Motor neuron (in vitro differentiated cells): ENCODE measurements at regions not wholly inside any gene's neighbourhood (a gene's known extent, or its start where the extent isn't known, plus 50 kb on each side); places are given as distances from the start of the nearest gene placed in this dataset.
A peak's percentile ranks its signal among the peaks of the same experiment; 100 is the strongest.

Experiments
- ATAC-seq, 8 experiments: fragments of 200-7000 bp; cut with Tn5 transposase; replicated peaks in 6 of 8; 2 replicates each; pipeline ENCODE4 v1.8.0; 2021; ENCODE audit warnings: mild to moderate bottlenecking in 8 of 8, moderate library complexity in 8 of 8
- H3K27ac ChIP-seq, 2 donors: fragments of 250-450 bp; sonication (Bioruptor Pico); 2 replicates each; pipeline ENCODE4 v1.9.0; 2021; ENCODE audit warnings: antibody characterized with exemption in 2 of 2, mild to moderate bottlenecking in 2 of 2, moderate library complexity in 1 of 2
- H3K4me1 ChIP-seq, 2 donors: fragments of 250-450 bp; sonication (Bioruptor Pico); replicated peaks in 1 of 2; 2 replicates each; pipeline ENCODE4 v1.6.1; 2021; ENCODE audit warnings: antibody characterized with exemption in 2 of 2, mild to moderate bottlenecking in 2 of 2, moderate library complexity in 1 of 2
- H3K4me3 ChIP-seq, 5 donors: fragments of 250-450 bp; sonication (Bioruptor Pico); 2 replicates each; pipeline ENCODE4 v1.9.0; 2021; ENCODE audit warnings: antibody characterized with exemption in 5 of 5, mild to moderate bottlenecking in 5 of 5, moderate library complexity in 4 of 5
- WGBS, 10 experiments: fragments of 450-650 bp; shearing (Covaris generic); methylation state at CpG; one replicate each; pipeline ENCODE4 v1.0.0; 2022; 5-methylcytosine and 5-hydroxymethylcytosine counted together
- in situ Hi-C, 9 experiments: fragments of 400-800 bp; cut with MboI; loops; one replicate each; pipeline ENCODE4 v1.15.0; 2021; ENCODE audit warnings: low sequenced_read_pairs in 9 of 9, low pct_unique_long_range_greater_than_20kb in 2 of 9; ENCODE audit not compliant: unreplicated experiment in 9 of 9

DNA sequence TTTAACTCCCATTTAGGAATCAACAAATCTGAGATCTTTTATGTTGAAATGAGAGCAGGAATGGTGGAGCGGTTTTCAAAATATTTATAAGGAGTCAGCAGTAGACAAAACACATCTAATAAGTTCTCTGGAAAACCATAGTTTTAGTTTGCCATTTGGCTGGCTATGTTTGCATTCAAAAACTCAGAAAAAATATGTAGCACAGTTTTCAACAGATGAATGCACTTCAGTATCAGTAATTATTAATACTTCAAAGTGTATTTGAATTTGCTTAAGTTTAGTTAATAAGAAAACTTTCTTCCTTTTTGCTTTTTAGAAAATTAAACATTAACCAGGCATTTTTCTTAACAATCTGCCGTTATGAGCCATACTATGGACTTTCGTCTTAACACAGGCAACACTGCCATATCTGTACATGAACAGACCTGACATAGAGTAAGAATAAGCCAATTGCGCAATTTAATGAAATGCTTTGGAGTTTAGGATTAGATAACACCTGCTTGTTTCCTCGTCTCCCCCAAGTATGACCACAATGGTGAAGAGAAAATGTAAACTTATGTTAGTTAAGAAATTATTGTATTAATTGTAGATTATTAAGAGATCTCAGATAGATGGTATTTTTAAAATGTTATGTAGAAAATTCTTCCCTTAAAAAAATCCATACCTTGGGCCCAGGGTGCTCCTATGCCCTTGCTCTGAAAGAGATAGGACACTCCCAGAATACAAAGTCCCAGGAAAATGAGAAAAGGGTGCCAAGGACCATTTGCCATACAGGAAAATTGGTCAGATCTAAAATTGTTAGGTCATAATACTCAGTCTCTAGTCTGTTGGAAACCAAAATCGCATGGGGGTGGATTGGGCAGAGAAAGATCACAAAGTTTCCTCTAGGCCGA lies 552.3 kb upstream of the ARGLU1 start:
- in situ Hi-C loops = no loop called here
- peaks cover 0 to 5% of the 10 kb centered on the region in 2 donors for H3K4me1 ChIP-seq
- 57 to 96% (median 92%) methylated on average over 3 to 6 of the region's 7 CpGs for WGBS, 10 experiments
- ATAC-seq = no peak
- H3K4me3 ChIP-seq = no peak overlapping the region
- no peak overlapping the region for H3K27ac ChIP-seq

DNA sequence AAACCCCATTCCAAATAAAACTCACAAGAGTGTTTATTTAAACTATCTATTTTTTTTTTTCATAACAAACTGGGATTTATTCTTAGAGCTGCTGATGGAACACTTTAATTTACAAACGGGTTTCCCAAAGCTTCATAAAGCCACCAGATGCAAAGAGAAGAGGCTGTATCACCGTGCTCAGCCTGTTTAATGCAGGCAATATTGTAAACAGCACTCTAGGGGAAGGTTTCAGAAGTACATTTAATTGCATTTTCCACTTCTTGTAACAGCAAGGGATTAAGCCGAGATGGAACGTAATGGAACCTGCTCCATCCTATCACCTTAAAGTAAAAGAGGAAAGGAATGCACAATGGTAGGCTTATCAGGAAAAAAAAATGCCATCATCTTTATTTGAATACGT lies 550.6 kb upstream of the ARGLU1 start:
- ATAC-seq = no peak
- Histone ChIP-seq H3K4me3 (no peak overlapping the region), H3K4me1 (peaks cover 0 to 5% of the 10 kb centered on the region in 2 donors), H3K27ac (no peak overlapping the region)
- WGBS, 10 experiments = 18 to 90% (median 81%) methylated on average over 3 to 5 of the region's 5 CpGs; no CpG with 5 or more reads in 1 of the 10 experiments
- in situ Hi-C loops = no loop called here

DNA sequence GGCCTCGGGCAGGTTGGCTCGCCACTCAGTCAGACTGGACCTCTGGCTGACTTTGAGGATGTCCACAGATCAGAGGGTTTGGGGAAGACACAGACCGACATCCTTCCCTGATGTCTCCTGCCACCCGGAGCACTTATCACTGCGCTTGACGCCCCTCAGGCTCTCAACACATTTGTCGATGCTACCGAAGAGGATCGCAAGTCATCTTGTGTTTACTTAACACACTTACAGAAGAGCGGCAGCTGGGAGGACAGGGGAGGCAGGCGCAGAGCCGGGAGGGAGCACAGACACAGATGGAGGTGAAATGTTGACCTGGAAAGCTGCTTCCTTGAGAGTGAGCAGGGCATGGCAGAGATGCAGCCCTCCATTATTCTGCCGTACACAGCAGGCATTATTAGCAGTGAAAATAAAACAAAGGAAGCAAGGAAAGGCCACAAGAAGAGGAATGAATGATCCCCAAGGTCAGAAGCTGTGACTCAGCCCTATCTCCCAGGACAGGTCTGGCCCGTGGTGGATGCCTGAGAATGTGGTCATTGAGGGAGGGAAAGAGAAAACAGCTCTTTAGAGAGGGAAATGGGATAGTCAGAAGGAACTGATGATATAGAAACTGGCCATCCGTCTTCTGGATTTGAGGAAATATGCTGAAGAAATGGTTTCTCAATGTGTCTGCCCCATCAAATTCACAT lies 549.5 kb upstream of the ARGLU1 start:
- ATAC-seq = no peak
- 20 to 100% (median 93%) methylated on average over 1 to 8 of the region's 15 CpGs; no CpG with 5 or more reads in 2 of the 10 experiments for WGBS, 10 experiments
- Histone ChIP-seq H3K4me3 (no peak overlapping the region), H3K4me1 (peaks cover 0 to 5% of the 10 kb centered on the region in 2 donors), H3K27ac (no peak overlapping the region)
- in situ Hi-C loops = no loop called here

DNA sequence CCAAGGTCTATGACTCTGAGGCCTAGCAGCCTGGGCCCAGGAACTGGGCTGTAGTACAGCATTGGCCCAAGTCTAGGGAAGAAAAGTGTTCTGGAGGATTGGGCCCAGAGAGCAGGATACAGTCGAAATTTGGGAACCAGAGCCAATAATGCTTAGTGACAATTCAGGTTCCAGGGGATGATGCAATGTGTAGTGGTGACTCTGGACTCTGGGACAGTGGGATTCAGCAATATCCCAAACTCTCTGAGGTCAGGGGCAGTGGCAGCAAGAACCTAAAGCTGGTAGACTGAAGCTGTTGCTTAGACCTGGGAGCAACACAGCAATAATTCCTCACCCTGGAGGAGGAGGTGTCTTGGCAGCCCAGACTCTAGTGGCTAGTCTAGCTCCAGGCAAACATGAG lies 545.5 kb upstream of the ARGLU1 start:
- no peak for ATAC-seq
- H3K4me3 ChIP-seq = no peak overlapping the region
- 0 to 86% (median 20%) methylated on average over 1 of the region's 1 CpG; no CpG with 5 or more reads in 5 of the 10 experiments for WGBS, 10 experiments
- H3K4me1 ChIP-seq = peaks cover 0 to 3% of the 10 kb centered on the region in 2 donors
- in situ Hi-C loops = no loop called here
- no peak overlapping the region for H3K27ac ChIP-seq

DNA sequence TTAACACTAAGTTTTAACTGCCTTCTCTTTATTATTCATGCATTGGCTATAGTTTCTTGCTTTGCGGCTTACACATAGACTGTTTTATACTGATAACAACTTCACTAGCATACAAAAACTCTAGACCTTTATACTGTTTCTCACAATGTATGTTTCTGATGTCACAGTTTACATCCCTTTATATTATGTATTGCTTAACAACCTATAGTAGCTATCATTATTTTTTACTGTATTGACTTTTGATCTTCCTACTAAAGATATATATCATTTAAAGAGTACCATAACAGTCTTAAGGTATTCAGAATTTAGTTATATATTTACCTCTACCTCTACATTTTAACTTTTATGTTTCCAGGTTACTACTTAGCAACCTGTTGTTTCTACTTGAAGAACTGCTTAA lies 543.3 kb upstream of the ARGLU1 start:
- H3K4me3 ChIP-seq = no peak overlapping the region
- WGBS, 10 experiments = 80 to 100% (median 92%) methylated on average over 1 of the region's 1 CpG
- no peak overlapping the region for H3K27ac ChIP-seq
- in situ Hi-C loops = no loop called here
- no peak for ATAC-seq
- H3K4me1 ChIP-seq = no peaks in the 10 kb centered on the region

DNA sequence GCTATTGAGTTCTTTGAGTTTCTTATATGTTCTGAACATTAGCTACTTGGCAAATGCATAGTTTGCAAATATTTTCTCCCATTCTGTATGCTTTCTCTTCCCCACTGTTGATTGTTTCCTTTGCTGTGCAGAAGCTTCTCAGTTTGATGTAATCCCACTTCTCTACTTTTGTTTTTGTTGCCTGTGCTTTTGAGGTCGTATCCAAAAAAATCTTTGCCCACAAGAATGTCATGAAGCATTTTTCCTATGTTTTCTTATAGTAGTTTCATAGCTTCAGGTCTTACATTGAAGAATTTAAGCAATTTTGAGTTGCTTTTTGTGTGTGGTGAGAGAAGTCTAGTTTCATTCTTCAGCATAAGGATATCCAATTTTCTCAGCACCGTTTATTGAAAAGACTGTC lies 536.7 kb upstream of the ARGLU1 start:
- Histone ChIP-seq H3K4me3 (no peak overlapping the region), H3K4me1 (no peaks in the 10 kb centered on the region), H3K27ac (no peak overlapping the region)
- in situ Hi-C loops = no loop called here
- 0 to 100% (median 35%) methylated on average over 1 to 2 of the region's 2 CpGs; no CpG with 5 or more reads in 1 of the 10 experiments for WGBS, 10 experiments
- no peak for ATAC-seq

DNA sequence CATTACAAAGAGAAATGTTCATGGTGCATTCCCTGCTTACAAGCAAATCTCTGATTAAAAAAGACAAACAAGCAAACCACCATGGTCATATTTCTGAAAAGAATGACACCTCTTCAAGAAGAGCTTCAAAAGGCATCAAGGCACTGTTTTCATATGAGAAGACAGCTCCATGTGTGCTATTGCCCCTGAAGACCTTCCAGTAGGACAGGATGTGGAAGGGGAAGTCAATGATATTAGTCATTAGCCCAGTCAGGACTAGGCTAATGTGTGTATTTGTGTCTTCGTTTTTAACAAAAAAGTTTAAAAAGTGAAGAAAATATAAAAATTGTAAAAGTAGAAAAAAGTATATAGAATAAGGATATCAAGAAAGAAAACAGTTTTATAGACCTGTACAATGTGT lies 534.7 kb upstream of the ARGLU1 start:
- in situ Hi-C loops = no loop called here
- Histone ChIP-seq H3K4me3 (no peak overlapping the region), H3K27ac (no peak overlapping the region), H3K4me1 (peaks cover 0 to 3% of the 10 kb centered on the region in 2 donors)
- ATAC-seq = no peak
- 27 to 75% (median 57%) methylated on average over 1 of the region's 1 CpG; no CpG with 5 or more reads in 1 of the 10 experiments for WGBS, 10 experiments

DNA sequence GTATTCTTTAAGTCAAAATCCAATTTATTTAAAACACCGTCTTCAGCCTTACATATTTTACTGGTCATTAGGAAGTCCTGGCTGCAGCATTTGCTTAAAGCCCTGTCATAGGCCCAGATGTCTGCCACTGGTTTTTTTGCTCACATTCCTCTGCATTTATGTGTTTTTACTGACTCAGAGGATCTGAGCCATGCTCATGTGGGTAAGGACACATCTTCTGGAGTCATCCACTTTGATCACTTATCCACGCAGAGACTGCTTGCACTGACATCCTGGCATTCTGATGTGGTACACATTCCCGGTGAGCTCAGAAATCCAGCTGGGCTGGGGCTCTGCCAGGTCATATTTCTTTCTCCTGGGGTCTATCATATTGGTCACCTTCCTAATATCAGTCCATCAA lies 531.7 kb upstream of the ARGLU1 start:
- Histone ChIP-seq H3K4me1 (peaks cover 0 to 3% of the 10 kb centered on the region in 2 donors), H3K4me3 (no peak overlapping the region), H3K27ac (no peak overlapping the region)
- ATAC-seq = peak in 3 of 8 experiments; percentile 48 to 64 (median 50)
- in situ Hi-C loops = no loop called here
- WGBS, 10 experiments = 6 to 100% (median 56%) methylated on average over 1 to 3 of the region's 3 CpGs; no CpG with 5 or more reads in 2 of the 10 experiments

DNA sequence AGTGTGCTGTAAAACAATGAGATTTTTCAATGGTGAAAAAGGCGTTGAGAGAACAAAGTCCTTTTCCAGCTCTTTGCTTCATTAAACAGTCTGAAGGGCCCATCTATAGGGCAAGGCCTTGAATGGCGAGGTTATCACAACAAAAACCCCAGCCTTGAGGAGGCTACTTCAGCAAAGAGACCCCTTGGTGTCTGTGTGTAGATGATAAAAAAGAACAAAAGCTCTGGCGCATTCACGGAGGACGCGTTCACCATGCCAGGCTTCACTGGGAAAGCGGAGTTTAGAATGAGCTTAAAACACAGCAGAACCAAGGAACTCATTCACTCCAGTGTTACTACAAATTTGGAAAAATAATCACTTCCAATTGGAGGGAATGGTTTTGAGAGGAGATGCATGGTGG lies 530.0 kb upstream of the ARGLU1 start:
- H3K4me1 ChIP-seq = peaks cover 0 to 3% of the 10 kb centered on the region in 2 donors
- H3K4me3 ChIP-seq = no peak overlapping the region
- in situ Hi-C loops = no loop called here
- 11 to 89% (median 40%) methylated on average over 2 to 7 of the region's 7 CpGs; no CpG with 5 or more reads in 1 of the 10 experiments for WGBS, 10 experiments
- H3K27ac ChIP-seq = no peak overlapping the region
- ATAC-seq = no peak

DNA sequence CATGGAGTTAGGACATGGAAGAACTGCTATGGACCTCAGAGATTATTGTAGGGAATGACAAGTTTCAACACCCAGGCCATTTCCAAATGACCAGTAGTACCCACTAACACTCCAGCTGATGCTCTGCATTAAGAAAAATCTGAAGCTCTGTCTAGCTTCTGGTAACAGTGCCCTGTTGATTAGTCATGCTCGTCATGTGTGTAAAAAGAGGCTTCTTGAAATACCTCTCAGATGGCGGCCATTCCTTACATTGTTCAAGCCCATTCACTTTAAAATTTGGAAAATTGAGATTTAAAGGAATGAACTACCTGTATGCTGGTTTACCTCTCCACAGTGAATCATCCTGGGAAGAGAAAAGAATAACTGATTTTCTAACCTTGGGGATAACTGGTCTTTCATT lies 527.9 kb upstream of the ARGLU1 start:
- Histone ChIP-seq H3K4me1 (peaks cover 0 to 3% of the 10 kb centered on the region in 2 donors), H3K27ac (no peak overlapping the region), H3K4me3 (no peak overlapping the region)
- no peak for ATAC-seq
- WGBS, 10 experiments = 22 to 100% (median 93%) methylated on average over 1 to 2 of the region's 2 CpGs; no CpG with 5 or more reads in 1 of the 10 experiments
- in situ Hi-C loops = no loop called here

DNA sequence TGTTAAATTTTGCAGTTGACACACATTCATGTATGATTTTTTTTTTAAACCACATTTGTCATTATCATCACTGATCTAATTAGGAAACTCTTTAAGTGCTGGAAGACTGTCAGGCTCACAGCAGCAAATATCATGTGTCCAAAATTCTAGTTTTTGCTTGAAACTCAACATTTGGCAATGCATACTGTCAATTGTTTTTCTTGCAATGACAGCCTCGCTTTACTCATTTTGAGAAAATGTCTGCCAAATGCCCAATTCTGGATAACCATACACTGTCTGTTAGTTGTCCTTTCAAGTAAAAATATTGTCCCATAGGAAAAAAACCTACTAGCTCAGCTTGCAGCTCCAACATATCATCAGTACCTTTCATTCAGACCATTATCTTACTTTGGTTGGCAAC lies 523.9 kb upstream of the ARGLU1 start:
- ATAC-seq = no peak
- 0 to 100% (median 84%) methylated on average over 1 of the region's 1 CpG; no CpG with 5 or more reads in 2 of the 10 experiments for WGBS, 10 experiments
- no peak overlapping the region for H3K4me3 ChIP-seq
- in situ Hi-C loops = no loop called here
- H3K27ac ChIP-seq = no peak overlapping the region
- H3K4me1 ChIP-seq = no peaks in the 10 kb centered on the region

DNA sequence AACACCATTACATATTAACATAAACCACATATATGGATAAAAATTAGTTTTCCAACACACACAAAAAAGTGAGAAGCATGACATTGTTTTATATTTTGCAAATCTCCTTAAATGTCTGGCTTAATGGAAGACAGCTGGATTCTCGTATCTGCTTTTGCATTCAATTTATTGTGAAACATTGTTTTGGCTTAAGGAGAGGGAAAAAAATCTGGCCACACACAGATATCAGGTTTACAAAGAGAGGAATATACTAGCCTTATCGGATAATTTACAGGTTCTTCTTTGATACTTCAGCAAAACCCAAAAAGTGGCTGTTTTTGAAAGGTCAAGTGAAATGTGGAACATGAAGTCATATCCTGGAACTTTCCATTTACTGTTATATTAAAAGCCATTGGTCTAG lies 523.5 kb upstream of the ARGLU1 start:
- H3K4me3 ChIP-seq = no peak overlapping the region
- 4 to 100% (median 88%) methylated on average over 1 to 2 of the region's 2 CpGs; no CpG with 5 or more reads in 1 of the 10 experiments for WGBS, 10 experiments
- H3K27ac ChIP-seq = no peak overlapping the region
- no peaks in the 10 kb centered on the region for H3K4me1 ChIP-seq
- no peak for ATAC-seq
- in situ Hi-C loops = no loop called here

DNA sequence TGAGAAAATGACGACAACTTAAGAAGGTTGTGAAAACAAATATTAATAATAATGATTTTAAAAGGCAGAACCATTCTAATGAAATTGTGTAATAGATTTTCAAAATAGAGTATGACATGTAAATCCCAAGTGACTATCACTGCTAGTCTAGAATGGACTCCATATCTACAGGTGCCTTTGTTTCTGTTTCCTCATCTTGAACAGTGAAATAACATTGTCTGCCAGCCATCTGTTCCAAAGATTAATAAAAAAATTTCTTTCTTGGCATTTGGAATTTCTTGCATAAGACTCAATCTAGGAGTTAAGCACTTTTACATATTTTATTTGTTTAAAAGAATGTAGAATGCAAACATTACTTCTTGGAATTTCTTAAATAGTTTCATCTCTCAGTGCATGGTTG lies 520.1 kb upstream of the ARGLU1 start:
- WGBS, 10 experiments = 18 to 100% (median 100%) methylated on average over 1 of the region's 1 CpG; no CpG with 5 or more reads in 2 of the 10 experiments
- H3K4me3 ChIP-seq = no peak overlapping the region
- ATAC-seq = no peak
- in situ Hi-C loops = no loop called here
- no peak overlapping the region for H3K27ac ChIP-seq
- no peaks in the 10 kb centered on the region for H3K4me1 ChIP-seq
